H1 (cell line): ENCODE measurements at regions not wholly inside any gene's neighbourhood (a gene's known extent, or its start where the extent isn't known, plus 50 kb on each side); places are given as distances from the start of the nearest gene placed in this dataset.

Experiments used
- CTCF ChIA-PET: fragments of 300-600 bp; sonication (Branson Sonifier 250); formaldehyde crosslinking; loops from one replicate; lab custom pipeline; 2021; ENCODE audit not compliant: partially characterized antibody; lab: Charles Lee
- POLR2A ChIA-PET: fragments of 300-600 bp; sonication (Branson Sonifier 250); formaldehyde crosslinking; loops from one replicate; lab custom pipeline; 2021; ENCODE audit warnings: inconsistent platforms; ENCODE audit not compliant: partially characterized antibody; lab: Charles Lee
- DNase-seq, 2 experiments: peaks; one replicate each; pipeline versions ENCODE4 v3.0.0 to v3.0.0-alpha.2; 2010 to 2022; ENCODE audit warnings: low spot score in 2 of 2, low read depth in 1 of 2, mixed read lengths in 1 of 2
- FAIRE-seq: peaks from 2 replicates; lab custom pipeline; 2011; peaks lifted over from hg19 to GRCh38; lab: Jason Lieb, UNC
- H2AFZ ChIP-seq: 2 replicates; pipeline ENCODE4 v1.8.1; 2012; ENCODE audit warnings: low read length, inconsistent platforms
- H2AK5ac ChIP-seq: 2 replicates; pipeline ENCODE4 v1.6.1; 2013; ENCODE audit warnings: low read depth, low read length
- H2BK120ac ChIP-seq: replicated peaks from 2 replicates; pipeline ENCODE3; 2013; ENCODE audit warnings: low read depth, low read length, inconsistent platforms
- H2BK12ac ChIP-seq: 2 replicates; pipeline ENCODE4 v1.6.1; 2013; ENCODE audit warnings: low read depth, low read length
- H2BK15ac ChIP-seq: 2 replicates; pipeline ENCODE4 v1.6.1; 2013; ENCODE audit warnings: low read length
- H2BK20ac ChIP-seq: 2 replicates; pipeline ENCODE4 v1.6.1; 2013; ENCODE audit warnings: low read length
- H2BK5ac ChIP-seq: 2 replicates; pipeline ENCODE4 v1.6.1; 2013; ENCODE audit warnings: low read depth, low read length
- H3K14ac ChIP-seq: 2 replicates; pipeline ENCODE4 v1.6.1; 2013; ENCODE audit warnings: inconsistent platforms; ENCODE audit not compliant: insufficient read length
- H3K18ac ChIP-seq: 2 replicates; pipeline ENCODE4 v1.6.1; 2013; ENCODE audit warnings: low read length; ENCODE audit errors: extremely low read depth
- H3K23ac ChIP-seq: 2 replicates; pipeline ENCODE4 v1.6.1; 2013; ENCODE audit warnings: inconsistent platforms; ENCODE audit not compliant: insufficient read length
- H3K23me2 ChIP-seq: 2 replicates; pipeline ENCODE4 v1.6.1; 2013; ENCODE audit warnings: low read depth, low read length
- H3K27ac ChIP-seq: 2 replicates; pipeline ENCODE4 v1.6.1; 2011; ENCODE audit warnings: low read depth, low read length, inconsistent platforms
- H3K27me3 ChIP-seq, 4 experiments: replicated peaks in 1 of 4; 1 replicate in 1 of 4; 2 replicates in 3 of 4; pipeline versions ENCODE4 v1.6.1 to v1.8.1; 2011 to 2013; ENCODE audit warnings: low read length in 3 of 4, mild to moderate bottlenecking in 3 of 4, inconsistent platforms in 2 of 4, mixed read lengths in 2 of 4, moderate library complexity in 1 of 4; ENCODE audit not compliant: control insufficient read depth in 3 of 4, insufficient read depth in 3 of 4; ENCODE audit errors: extremely low read depth in 1 of 4
- H3K36me3 ChIP-seq, 4 experiments: 2 replicates each; pipeline versions ENCODE4 v1.6.1 to v1.8.1; 2011 to 2013; ENCODE audit warnings: mild to moderate bottlenecking in 4 of 4, low read length in 3 of 4, moderate library complexity in 2 of 4, control low read depth in 1 of 4, inconsistent platforms in 1 of 4; ENCODE audit not compliant: insufficient read depth in 4 of 4, control insufficient read depth in 2 of 4
- H3K4ac ChIP-seq: replicated peaks from 2 replicates; pipeline ENCODE3; 2013; ENCODE audit warnings: low read length, low read depth, mixed read lengths, inconsistent platforms; ENCODE audit not compliant: insufficient read length
- H3K4me1 ChIP-seq, 4 experiments: replicated peaks in 1 of 4; 1 replicate in 1 of 4; 2 replicates in 3 of 4; pipeline versions ENCODE4 v1.6.1 to v1.8.1; 2011 to 2013; ENCODE audit warnings: low read length in 3 of 4, inconsistent platforms in 2 of 4, mixed read lengths in 1 of 4; ENCODE audit not compliant: insufficient read depth in 4 of 4, control insufficient read depth in 3 of 4
- H3K4me2 ChIP-seq, 2 experiments: 2 replicates each; pipeline versions ENCODE4 v1.6.1 to v1.8.1; 2011 to 2013; ENCODE audit warnings: low read depth in 2 of 2, low read length in 2 of 2, control low read depth in 1 of 2, inconsistent platforms in 1 of 2, mild to moderate bottlenecking in 1 of 2; ENCODE audit not compliant: insufficient read depth in 1 of 2
- H3K4me3 ChIP-seq, 4 experiments: fragments of 200-600, 300-600 bp in 1 of 4; sonication (generic), shearing (Covaris generic), sonication (Bioruptor Twin) in 1 of 4; 2 replicates each; pipeline versions ENCODE4 v1.5.1 to v1.8.1; 2011 to 2016; ENCODE audit warnings: low read length in 4 of 4, low read depth in 3 of 4, control low read depth in 2 of 4, inconsistent platforms in 2 of 4, mild to moderate bottlenecking in 2 of 4, mixed read lengths in 1 of 4, moderate library complexity in 1 of 4; ENCODE audit not compliant: insufficient read depth in 2 of 4; ENCODE audit errors: extremely low read depth in 1 of 4
- H3K56ac ChIP-seq: replicated peaks from 2 replicates; pipeline ENCODE3; 2013; ENCODE audit warnings: low read depth, mild to moderate bottlenecking, mixed read lengths, low read length, inconsistent platforms; ENCODE audit not compliant: insufficient read length
- H3K79me1 ChIP-seq: 2 replicates; pipeline ENCODE4 v1.6.1; 2013; ENCODE audit warnings: low read depth, low read length, control low read depth
- H3K79me2 ChIP-seq, 2 experiments: 2 replicates each; pipeline versions ENCODE4 v1.6.1 to v1.8.1; 2012 to 2013; ENCODE audit warnings: low read length in 2 of 2, mild to moderate bottlenecking in 2 of 2, inconsistent platforms in 1 of 2; ENCODE audit not compliant: insufficient read depth in 2 of 2, control insufficient read depth in 1 of 2
- H3K9ac ChIP-seq, 4 experiments: replicated peaks in 1 of 4; 1 replicate in 1 of 4; 2 replicates in 3 of 4; pipeline versions ENCODE4 v1.6.1 to v1.8.1; 2011 to 2013; ENCODE audit warnings: low read depth in 3 of 4, low read length in 3 of 4, control low read depth in 2 of 4, mild to moderate bottlenecking in 2 of 4, moderate library complexity in 2 of 4, inconsistent platforms in 1 of 4; ENCODE audit errors: extremely low read depth in 1 of 4
- H3K9me3 ChIP-seq, 2 experiments: 2 replicates each; pipeline versions ENCODE4 v1.6.1 to v1.8.1; 2012 to 2013; ENCODE audit warnings: mild to moderate bottlenecking in 2 of 2, moderate library complexity in 2 of 2, control low read depth in 1 of 2, inconsistent platforms in 1 of 2, low read depth in 1 of 2, low read length in 1 of 2, mixed read lengths in 1 of 2; ENCODE audit not compliant: insufficient read depth in 2 of 2
- H4K20me1 ChIP-seq, 2 experiments: replicated peaks in 1 of 2; 2 replicates each; pipeline versions ENCODE3 to v1.8.1; 2011 to 2013; ENCODE audit warnings: inconsistent platforms in 2 of 2, low read length in 2 of 2, mild to moderate bottlenecking in 1 of 2; ENCODE audit not compliant: insufficient read depth in 2 of 2, control insufficient read depth in 1 of 2
- H4K5ac ChIP-seq: 2 replicates; pipeline ENCODE4 v1.6.1; 2013; ENCODE audit warnings: low read length, low read depth, mixed read lengths, inconsistent platforms; ENCODE audit not compliant: insufficient read length
- H4K8ac ChIP-seq: 2 replicates; pipeline ENCODE4 v1.8.0; 2013; ENCODE audit warnings: mild to moderate bottlenecking, moderate library complexity, low read length, inconsistent platforms; ENCODE audit not compliant: insufficient read depth; ENCODE audit errors: extremely low read depth
- H4K91ac ChIP-seq: replicated peaks from 2 replicates; pipeline ENCODE3; 2013; ENCODE audit warnings: low read length, mixed read lengths, inconsistent platforms; ENCODE audit not compliant: insufficient read length
- CEBPB ChIP-seq: IDR thresholded peaks from 2 replicates; pipeline ENCODE4 v1.6.1; 2012; ENCODE audit warnings: low read depth, low read length
- FOSL1 ChIP-seq: IDR thresholded peaks from 2 replicates; pipeline ENCODE4 v1.6.1; 2011; ENCODE audit warnings: mild to moderate bottlenecking, low read depth, low read length, moderate library complexity; ENCODE audit not compliant: insufficient read depth
- MAX ChIP-seq: IDR thresholded peaks from 2 replicates; pipeline ENCODE4 v1.6.1; 2012; ENCODE audit warnings: inconsistent platforms
- TAF1 ChIP-seq: IDR thresholded peaks from 2 replicates; pipeline ENCODE4 v1.6.1; 2011; ENCODE audit warnings: mild to moderate bottlenecking, low read depth, low read length
- WGBS, 2 experiments: shearing (Covaris generic) in 1 of 2; methylation state at CpG; one replicate each; pipeline versions ENCODE4 v1.1.6 to v1.1.7; 2013 to 2015; ENCODE audit warnings: low lambda C conversion rate in 2 of 2, mixed read lengths in 2 of 2, inconsistent platforms in 1 of 2, low coverage in 1 of 2, missing lambda C conversion rate in 1 of 2; ENCODE audit not compliant: insufficient replicate concordance in 2 of 2, insufficient coverage in 1 of 2, insufficient read length in 1 of 2; ENCODE audit errors: extremely low coverage in 1 of 2, missing lambda C conversion rate in 1 of 2; 5-methylcytosine and 5-hydroxymethylcytosine counted together

- Histone ChIP-seq H3K36me3 (no peaks in the 10 kb centered on the region), H2BK15ac (no peak overlapping the region), H3K18ac (no peak overlapping the region), H3K14ac (no peak overlapping the region), H3K23ac (no peak overlapping the region), H3K4me3 (no peak overlapping the region), H3K56ac (no peak overlapping the region), H3K27ac (no peak overlapping the region), H3K27me3 (no peaks in the 10 kb centered on the region), H2BK20ac (no peak overlapping the region), H3K9ac (no peak overlapping the region), H3K4me1 (no peaks in the 10 kb centered on the region), H3K79me1 (no peaks in the 10 kb centered on the region), H2BK5ac (no peak overlapping the region), H3K79me2 (no peaks in the 10 kb centered on the region), H4K20me1 (no peaks in the 10 kb centered on the region), H2AK5ac (no peak overlapping the region), H3K4me2 (no peak overlapping the region), H3K23me2 (no peaks in the 10 kb centered on the region; the same call in 1 of the 2 replicates), H2BK12ac (no peak overlapping the region), H4K91ac (no peak overlapping the region), H2BK120ac (no peak overlapping the region), H4K5ac (no peak overlapping the region), H3K9me3 (no peaks in the 10 kb centered on the region), H4K8ac (no peak overlapping the region), H2AFZ (no peak overlapping the region), H3K4ac (no peak overlapping the region)
- no peak for FAIRE-seq
- WGBS, 2 experiments = 94% methylated on average over 4 of the region's 4 CpGs; no CpG with 5 or more reads in 1 of the 2 experiments
- DNase-seq = no peak
- TF ChIP-seq MAX = no peak
- TF ChIP-seq CEBPB = peak; percentile 97
- TF ChIP-seq FOSL1 = no peak
- TF ChIP-seq TAF1 = no peak
- POLR2A ChIA-PET = no interaction called here
- CTCF ChIA-PET = interaction anchor here (1.3 kb wide), 1 partner anchor 13 kb away, joined by 4 read pairs; no protein-coding TSS in a partner anchor
Observed at GRCh38 chr2:83221258-83221657, 1237.8 kb downstream of the SUCLG1 start.
